ENCODE measurements at regions not wholly inside any gene's neighbourhood (a gene's known extent, or its start where the extent isn't known, plus 50 kb on each side); places are given as distances from the start of the nearest gene placed in this dataset.

DNA sequence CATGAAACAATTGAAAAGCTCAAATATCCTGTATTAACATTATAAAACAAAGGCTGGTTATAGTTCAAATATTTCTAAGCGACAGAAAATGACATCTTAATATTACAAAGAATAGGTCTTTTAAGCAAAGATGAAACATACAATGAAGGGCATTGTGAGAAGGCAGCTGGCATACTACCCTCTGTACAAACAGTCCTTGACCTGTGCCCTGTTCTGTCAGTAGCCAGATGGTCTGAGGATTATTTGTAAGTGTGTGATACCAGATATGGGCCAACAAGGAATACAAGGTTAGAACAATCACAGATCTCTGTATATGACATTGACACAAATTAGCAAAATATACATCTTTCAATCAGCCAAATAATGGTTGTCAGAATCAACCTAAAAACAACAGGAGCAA, 1350.4 kb downstream of the AMY1C start:
- dilution Hi-C loops (cut with MboI; ENCODE audit: extremely low pct_ligation_motif_present, low sequenced_read_pairs) = no loop called here
- BruUV-seq (replicated peaks) = no TSS peak

More for the DNA sequence above, 1350.4 kb downstream of the AMY1C start:
- H3K4me1 ChIP-seq (ENCODE audit: control insufficient read depth, extremely low read depth, insufficient read depth, low read length) = no peaks in the 10 kb centered on the region
- no peaks in the 10 kb centered on the region for H4K20me1 ChIP-seq (replicated peaks; ENCODE audit: control insufficient read depth, extremely low read depth, insufficient read depth, low read length)
- ChIA-PET CTCF (no interaction called here), POLR2A (no interaction called here)
- H3K27me3 ChIP-seq (ENCODE audit: control insufficient read depth in 2 of 2, insufficient read depth in 2 of 2, low read length in 2 of 2) = no peaks in the 10 kb centered on the region
- H3K9me1 ChIP-seq (replicated peaks; ENCODE audit: control insufficient read depth, extremely low read depth, insufficient read depth, low read length) = no peaks in the 10 kb centered on the region
- DNase-seq (ENCODE audit: low read depth, low spot score) (no peak), FAIRE-seq (no peak)
- H3K4me2 ChIP-seq (ENCODE audit: insufficient read depth, low read length) = no peak overlapping the region
- no peak for TF ChIP-seq FOS (IDR thresholded peaks at IDR 0.05; ENCODE audit: borderline replicate concordance, insufficient read depth, low read length)
- TF ChIP-seq POLR2AphosphoS5 (IDR thresholded peaks at IDR 0.05; ENCODE audit: insufficient read depth, low read depth, low read length) = no peak
- TF ChIP-seq MYC (IDR thresholded peaks at IDR 0.05; ENCODE audit: low read depth, low read length) = no peak
- TF ChIP-seq GATA2 (IDR thresholded peaks at IDR 0.05; ENCODE audit: insufficient read depth, insufficient read length, low read depth, low read length) = no peak
- no peak for TF ChIP-seq POLR2A (IDR thresholded peaks at IDR 0.05; ENCODE audit: low read depth, low read length)
- TF ChIP-seq, protein P1, sequence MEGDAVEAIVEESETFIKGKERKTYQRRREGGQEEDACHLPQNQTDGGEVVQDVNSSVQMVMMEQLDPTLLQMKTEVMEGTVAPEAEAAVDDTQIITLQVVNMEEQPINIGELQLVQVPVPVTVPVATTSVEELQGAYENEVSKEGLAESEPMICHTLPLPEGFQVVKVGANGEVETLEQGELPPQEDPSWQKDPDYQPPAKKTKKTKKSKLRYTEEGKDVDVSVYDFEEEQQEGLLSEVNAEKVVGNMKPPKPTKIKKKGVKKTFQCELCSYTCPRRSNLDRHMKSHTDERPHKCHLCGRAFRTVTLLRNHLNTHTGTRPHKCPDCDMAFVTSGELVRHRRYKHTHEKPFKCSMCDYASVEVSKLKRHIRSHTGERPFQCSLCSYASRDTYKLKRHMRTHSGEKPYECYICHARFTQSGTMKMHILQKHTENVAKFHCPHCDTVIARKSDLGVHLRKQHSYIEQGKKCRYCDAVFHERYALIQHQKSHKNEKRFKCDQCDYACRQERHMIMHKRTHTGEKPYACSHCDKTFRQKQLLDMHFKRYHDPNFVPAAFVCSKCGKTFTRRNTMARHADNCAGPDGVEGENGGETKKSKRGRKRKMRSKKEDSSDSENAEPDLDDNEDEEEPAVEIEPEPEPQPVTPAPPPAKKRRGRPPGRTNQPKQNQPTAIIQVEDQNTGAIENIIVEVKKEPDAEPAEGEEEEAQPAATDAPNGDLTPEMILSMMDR (IDR thresholded peaks at IDR 0.05; ENCODE audit: extremely low read depth in 1 of 2, insufficient read depth in 1 of 2, low read depth in 1 of 2, low read length in 2 of 2) = no peak
- TF ChIP-seq, protein P2, sequence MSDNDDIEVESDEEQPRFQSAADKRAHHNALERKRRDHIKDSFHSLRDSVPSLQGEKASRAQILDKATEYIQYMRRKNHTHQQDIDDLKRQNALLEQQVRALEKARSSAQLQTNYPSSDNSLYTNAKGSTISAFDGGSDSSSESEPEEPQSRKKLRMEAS (IDR thresholded peaks at IDR 0.05; ENCODE audit: insufficient read depth, insufficient read length) = no peak
- no peak for TF ChIP-seq EZH2 (IDR thresholded peaks at IDR 0.05; ENCODE audit: borderline replicate concordance, low read depth, low read length, severe bottlenecking)
- TF ChIP-seq JUN (IDR thresholded peaks at IDR 0.05; ENCODE audit: borderline replicate concordance, insufficient read depth, insufficient read length, low read depth) = no peak
- intact Hi-C loops (cut with micrococcal nuclease) = no loop called here
- H3K9ac ChIP-seq (replicated peaks; ENCODE audit: extremely low read depth, insufficient read depth, low read length) = no peak overlapping the region
- H2AFZ ChIP-seq (ENCODE audit: low read depth, low read length) = no peak overlapping the region
- H3K79me2 ChIP-seq (ENCODE audit: control insufficient read depth, insufficient read depth, low read length) = no peaks in the 10 kb centered on the region
- H3K4me3 ChIP-seq (replicated peaks in 1 of 3; ENCODE audit: insufficient read depth in 1 of 3, low read depth in 1 of 3, low read length in 3 of 3) = no peak overlapping the region
- H3K9me3 ChIP-seq (replicated peaks; ENCODE audit: control insufficient read depth, insufficient read depth, low read length) = no peaks in the 10 kb centered on the region
- no peaks in the 10 kb centered on the region for H3K36me3 ChIP-seq (ENCODE audit: control insufficient read depth in 2 of 2, extremely low read depth in 1 of 2, insufficient read depth in 2 of 2, low read length in 2 of 2)
- H3K27ac ChIP-seq (ENCODE audit: insufficient read depth, low read depth, low read length) = no peak overlapping the region

All from endothelial cell of umbilical vein (primary cell).